Fibroblast of mammary gland (primary cell): ENCODE measurements at regions not wholly inside any gene's neighbourhood (a gene's known extent, or its start where the extent isn't known, plus 50 kb on each side); places are given as distances from the start of the nearest gene placed in this dataset.
"Not testable (repeated sequence)": the region's sequence is repeated elsewhere in the genome, so short reads cannot be mapped to it uniquely, and the experiment has no call there.

Experiments
- DNase-seq: peaks from one replicate; pipeline ENCODE4 v3.0.0-alpha.2; 2010; ENCODE audit warnings: low read depth
- H3K4me3 ChIP-seq: 2 replicates; pipeline ENCODE4 v1.5.1; 2011; ENCODE audit warnings: low read depth, mild to moderate bottlenecking, low read length, moderate library complexity; ENCODE audit not compliant: control insufficient read depth
- TF ChIP-seq, protein P1 (sequence below): conservative IDR thresholded peaks from 2 replicates; pipeline ENCODE4 v1.5.1; 2011; ENCODE audit warnings: low read depth, low read length, inconsistent platforms; ENCODE audit not compliant: control insufficient read depth, insufficient read depth

- peak; percentile 6 for DNase-seq
- H3K4me3 ChIP-seq: no peak overlapping the region
- TF ChIP-seq, protein P1, sequence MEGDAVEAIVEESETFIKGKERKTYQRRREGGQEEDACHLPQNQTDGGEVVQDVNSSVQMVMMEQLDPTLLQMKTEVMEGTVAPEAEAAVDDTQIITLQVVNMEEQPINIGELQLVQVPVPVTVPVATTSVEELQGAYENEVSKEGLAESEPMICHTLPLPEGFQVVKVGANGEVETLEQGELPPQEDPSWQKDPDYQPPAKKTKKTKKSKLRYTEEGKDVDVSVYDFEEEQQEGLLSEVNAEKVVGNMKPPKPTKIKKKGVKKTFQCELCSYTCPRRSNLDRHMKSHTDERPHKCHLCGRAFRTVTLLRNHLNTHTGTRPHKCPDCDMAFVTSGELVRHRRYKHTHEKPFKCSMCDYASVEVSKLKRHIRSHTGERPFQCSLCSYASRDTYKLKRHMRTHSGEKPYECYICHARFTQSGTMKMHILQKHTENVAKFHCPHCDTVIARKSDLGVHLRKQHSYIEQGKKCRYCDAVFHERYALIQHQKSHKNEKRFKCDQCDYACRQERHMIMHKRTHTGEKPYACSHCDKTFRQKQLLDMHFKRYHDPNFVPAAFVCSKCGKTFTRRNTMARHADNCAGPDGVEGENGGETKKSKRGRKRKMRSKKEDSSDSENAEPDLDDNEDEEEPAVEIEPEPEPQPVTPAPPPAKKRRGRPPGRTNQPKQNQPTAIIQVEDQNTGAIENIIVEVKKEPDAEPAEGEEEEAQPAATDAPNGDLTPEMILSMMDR: peak; percentile 20
These were observed 367.3 kb upstream of the CASK start for GRCh38 chrX:42290608-42291007.

DNA sequence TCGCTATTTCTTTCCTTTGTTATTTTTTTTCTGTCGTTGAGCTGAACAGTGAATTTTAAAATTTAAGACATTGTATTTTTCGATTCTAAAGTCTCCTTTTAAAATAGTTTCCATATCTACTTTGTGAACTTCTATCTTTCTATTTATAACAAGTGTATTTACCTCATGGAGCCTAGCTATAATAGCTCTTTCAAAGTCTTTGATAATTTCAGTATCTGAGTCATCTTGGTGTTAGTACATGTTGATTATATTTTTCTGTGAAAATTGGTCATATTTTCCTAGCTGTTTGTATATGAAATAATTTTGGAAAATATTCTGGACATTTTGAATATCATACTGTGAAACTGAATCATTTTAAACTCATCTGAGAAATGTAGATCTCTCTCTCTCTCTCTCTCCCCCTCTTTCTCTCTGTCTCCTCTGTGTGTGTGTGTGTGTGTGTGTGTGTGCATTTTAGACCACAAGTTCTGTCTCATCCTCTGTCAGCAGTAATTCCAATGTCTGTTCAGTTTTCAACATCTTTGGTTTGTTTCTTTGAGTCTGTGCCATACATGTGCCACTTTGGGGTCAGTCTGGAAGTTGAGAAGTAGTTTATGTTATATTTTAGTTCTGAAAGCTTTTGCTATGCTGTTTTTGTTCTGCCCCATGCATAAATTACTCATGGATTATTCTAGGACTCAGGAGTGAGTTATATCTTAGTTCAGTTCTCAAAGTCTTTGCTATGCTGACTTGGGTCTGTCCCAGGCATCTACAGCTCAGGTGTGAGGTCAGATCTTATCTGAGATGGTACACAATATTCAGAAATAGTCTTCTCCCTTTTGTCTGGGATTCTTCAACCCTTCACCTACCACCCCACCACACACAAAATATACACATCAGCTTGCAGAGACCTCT is 366.4 kb upstream of the CASK start:
- no peak for DNase-seq
- TF ChIP-seq, protein P1: no peak
- no peak overlapping the region for H3K4me3 ChIP-seq

DNA sequence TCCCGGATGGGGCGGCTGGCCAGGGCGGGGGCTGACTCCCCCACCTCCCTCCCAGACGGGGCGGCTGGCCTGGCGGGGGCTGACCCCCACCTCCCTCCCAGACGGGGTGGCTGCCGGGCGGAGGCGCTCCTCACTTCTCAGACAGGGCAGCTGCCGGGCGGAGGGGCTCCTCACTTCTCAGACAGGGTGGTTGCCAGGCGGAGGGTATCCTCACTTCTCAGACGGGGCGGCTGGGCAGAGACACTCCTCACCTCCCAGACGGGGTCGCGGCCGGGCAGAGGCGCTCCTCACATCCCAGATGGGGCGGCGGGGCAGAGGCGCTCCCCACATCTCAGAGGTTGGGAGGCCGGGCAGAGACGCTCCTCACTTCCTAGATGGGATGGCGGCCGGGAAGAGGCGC is 362.3 kb upstream of the CASK start:
- not testable (repeated sequence) for DNase-seq, H3K4me3 ChIP-seq

DNA sequence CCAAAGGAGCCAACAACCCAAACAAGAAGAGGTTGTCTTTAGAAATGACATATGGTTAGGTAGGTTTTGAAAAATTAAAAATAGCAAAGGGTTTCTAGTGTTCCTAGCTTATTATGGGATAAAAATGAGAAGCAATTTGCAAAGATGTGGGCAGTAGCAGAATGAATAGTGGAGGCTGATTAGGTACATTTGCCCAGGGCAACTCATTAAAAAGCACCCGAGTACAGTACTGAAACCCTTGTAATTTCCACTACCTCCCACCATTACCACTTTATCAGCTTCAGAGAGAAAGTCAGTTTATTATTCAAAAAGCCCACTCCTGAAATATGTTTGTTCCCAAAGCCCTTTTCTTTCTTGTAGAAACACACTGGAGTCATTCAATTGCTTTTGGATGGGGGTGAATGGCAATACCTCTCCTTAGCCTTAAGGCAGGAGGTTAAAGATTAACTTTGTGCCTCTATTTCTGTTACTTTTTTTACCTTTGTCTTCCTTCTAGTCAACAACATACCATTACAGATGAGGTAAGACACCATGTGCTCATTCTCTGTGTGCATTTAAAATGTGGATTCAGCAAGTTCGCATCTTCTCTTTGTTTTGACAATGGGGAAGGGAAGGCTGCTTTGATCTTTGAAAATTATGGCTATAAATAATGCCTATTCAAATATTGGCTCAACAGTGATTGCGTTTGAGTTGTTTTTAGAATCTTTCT is 353.8 kb upstream of the CASK start:
- TF ChIP-seq, protein P1: no peak
- DNase-seq: no peak
- H3K4me3 ChIP-seq: no peak overlapping the region

DNA sequence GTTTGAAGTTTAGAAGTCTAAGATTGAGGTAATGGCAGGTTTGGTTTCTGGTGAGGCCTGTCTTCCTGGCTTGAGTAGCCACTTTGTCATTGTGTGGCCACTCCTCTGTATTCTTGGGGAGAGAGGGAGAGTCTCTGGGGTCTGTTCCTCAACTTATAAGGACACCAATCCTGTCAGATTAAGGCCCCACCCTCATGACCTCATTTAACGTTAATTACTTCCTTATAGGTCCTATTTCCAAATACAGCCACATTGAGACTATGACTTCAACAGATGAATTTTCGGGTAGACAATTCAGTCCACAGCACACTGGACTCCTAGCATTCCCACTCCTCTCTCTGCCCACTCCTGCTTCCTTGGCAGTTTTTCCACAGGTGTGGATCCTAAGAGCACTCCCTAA is 350.8 kb upstream of the CASK start:
- H3K4me3 ChIP-seq: no peak overlapping the region
- no peak for DNase-seq
- TF ChIP-seq, protein P1: no peak

- TF ChIP-seq, protein P1: no peak
- DNase-seq: no peak
- no peak overlapping the region for H3K4me3 ChIP-seq
These were observed 350.0 kb upstream of the CASK start for GRCh38 chrX:42273387-42273786.

DNA sequence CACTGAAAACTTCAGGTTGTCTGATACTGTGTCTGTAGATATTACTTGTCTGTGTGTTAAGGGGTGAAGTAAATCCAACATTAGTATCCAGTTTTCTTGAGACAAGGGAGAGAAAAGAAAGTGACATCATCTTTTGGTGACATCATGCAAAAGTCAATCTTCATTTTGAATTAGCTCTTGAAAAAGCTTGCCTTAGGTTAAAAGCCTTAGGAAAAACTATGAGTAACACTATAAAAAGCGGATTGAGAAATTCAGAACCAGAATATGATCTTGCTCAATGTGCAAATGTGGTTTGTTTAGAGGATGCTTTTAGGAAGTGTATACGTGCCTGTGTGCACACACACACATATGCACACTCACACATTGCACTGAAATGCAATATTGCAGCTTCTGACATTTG is 345.8 kb upstream of the CASK start:
- TF ChIP-seq, protein P1: no peak
- no peak overlapping the region for H3K4me3 ChIP-seq
- peak; percentile 18 for DNase-seq
